NCI-H146 (cell line): ENCODE measurements at regions not wholly inside any gene's neighbourhood (a gene's known extent, or its start where the extent isn't known, plus 50 kb on each side); places are given as distances from the start of the nearest gene placed in this dataset.
A peak's percentile ranks its signal among the peaks of the same experiment; 100 is the strongest.
"Not testable (repeated sequence)": the region's sequence is repeated elsewhere in the genome, so short reads cannot be mapped to it uniquely, and the experiment has no call there.

Source experiments
- DNase-seq: peaks from one replicate; lab custom pipeline; 2025; lab: John Stamatoyannopoulos, UW

GRCh38 chr6:166877906-166878305, 78.4 kb downstream of the RNASET2 start:
- DNase-seq, result no peak

GRCh38 chr6:166877349-166877748, 79.0 kb downstream of the RNASET2 start:
- no peak for DNase-seq

- no peak for DNase-seq
These were observed 83.8 kb downstream of the RNASET2 start for GRCh38 chr6:166872531-166873009.

GRCh38 chr6:166870602-166871208, 85.6 kb downstream of the RNASET2 start:
- DNase-seq, result no peak

GRCh38 chr6:166866839-166867637, 89.3 kb downstream of the RNASET2 start:
- DNase-seq, result no peak

- no peak for DNase-seq
These were observed 92.0 kb downstream of the RNASET2 start for GRCh38 chr6:166864333-166864732.

GRCh38 chr6:166862978-166863530, 93.3 kb downstream of the RNASET2 start:
- no peak for DNase-seq

- peak; percentile 58 for DNase-seq
These were observed 93.9 kb downstream of the RNASET2 start for GRCh38 chr6:166862287-166862977.

GRCh38 chr6:166861961-166862286, 94.4 kb downstream of the RNASET2 start:
- no peak for DNase-seq

- no peak for DNase-seq
These were observed 95.0 kb downstream of the RNASET2 start for GRCh38 chr6:166861304-166861703.

GRCh38 chr6:166860392-166860791, 96.0 kb downstream of the RNASET2 start:
- DNase-seq, result no peak

GRCh38 chr6:166855416-166855815, 100.9 kb downstream of the RNASET2 start:
- no peak for DNase-seq

- DNase-seq, result no peak
These were observed 102.7 kb downstream of the RNASET2 start for GRCh38 chr6:166853371-166854325.

GRCh38 chr6:166852451-166852975, 103.8 kb downstream of the RNASET2 start:
- no peak for DNase-seq

GRCh38 chr6:166851911-166852310, 104.4 kb downstream of the RNASET2 start:
- DNase-seq, result no peak

GRCh38 chr6:166851426-166851825, 104.9 kb downstream of the RNASET2 start:
- DNase-seq, result no peak

GRCh38 chr6:166850677-166851076, 105.7 kb downstream of the RNASET2 start:
- no peak for DNase-seq

GRCh38 chr6:166849749-166850183, 106.6 kb downstream of the RNASET2 start:
- DNase-seq, result no peak

GRCh38 chr6:166848979-166849748, 107.2 kb downstream of the RNASET2 start:
- no peak for DNase-seq

GRCh38 chr6:166846446-166847142, 109.8 kb downstream of the RNASET2 start:
- not testable (repeated sequence) for DNase-seq
